ENCODE measurements at regions not wholly inside any gene's neighbourhood (a gene's known extent, or its start where the extent isn't known, plus 50 kb on each side); places are given as distances from the start of the nearest gene placed in this dataset.
A peak's percentile ranks its signal among the peaks of the same experiment; 100 is the strongest.

DNA sequence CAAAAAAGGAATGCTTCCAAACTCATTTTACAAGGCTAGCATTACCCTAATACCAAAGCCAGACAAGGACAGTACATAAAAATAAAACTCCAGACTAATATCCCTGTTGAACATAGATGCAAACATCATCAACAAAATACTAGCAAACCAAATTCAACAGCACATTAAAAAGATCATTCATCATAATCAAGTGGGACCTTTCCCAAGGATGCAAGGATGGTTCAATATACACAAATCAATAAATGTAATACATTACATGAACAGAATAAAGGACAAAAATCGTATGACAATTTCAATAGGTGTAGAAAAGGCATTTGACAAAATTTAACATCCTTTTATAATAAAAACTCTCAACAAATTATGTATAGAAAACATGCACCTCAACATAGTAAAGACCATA, 66.6 kb upstream of the CNR1 start:
- DNase-seq, result no peak
- Mint-ChIP-seq H3K27me3 (ENCODE audit: low read depth, poor library complexity) (peaks cover 5% of the 10 kb centered on the region), H3K4me1 (no peaks in the 10 kb centered on the region), H3K4me3 (no peak overlapping the region), H3K27ac (no peak overlapping the region), H3K36me3 (ENCODE audit: low read depth) (peaks cover 3% of the 10 kb centered on the region), H3K9me3 (peaks cover 41% of the 10 kb centered on the region)
- TF ChIP-seq, protein P1, sequence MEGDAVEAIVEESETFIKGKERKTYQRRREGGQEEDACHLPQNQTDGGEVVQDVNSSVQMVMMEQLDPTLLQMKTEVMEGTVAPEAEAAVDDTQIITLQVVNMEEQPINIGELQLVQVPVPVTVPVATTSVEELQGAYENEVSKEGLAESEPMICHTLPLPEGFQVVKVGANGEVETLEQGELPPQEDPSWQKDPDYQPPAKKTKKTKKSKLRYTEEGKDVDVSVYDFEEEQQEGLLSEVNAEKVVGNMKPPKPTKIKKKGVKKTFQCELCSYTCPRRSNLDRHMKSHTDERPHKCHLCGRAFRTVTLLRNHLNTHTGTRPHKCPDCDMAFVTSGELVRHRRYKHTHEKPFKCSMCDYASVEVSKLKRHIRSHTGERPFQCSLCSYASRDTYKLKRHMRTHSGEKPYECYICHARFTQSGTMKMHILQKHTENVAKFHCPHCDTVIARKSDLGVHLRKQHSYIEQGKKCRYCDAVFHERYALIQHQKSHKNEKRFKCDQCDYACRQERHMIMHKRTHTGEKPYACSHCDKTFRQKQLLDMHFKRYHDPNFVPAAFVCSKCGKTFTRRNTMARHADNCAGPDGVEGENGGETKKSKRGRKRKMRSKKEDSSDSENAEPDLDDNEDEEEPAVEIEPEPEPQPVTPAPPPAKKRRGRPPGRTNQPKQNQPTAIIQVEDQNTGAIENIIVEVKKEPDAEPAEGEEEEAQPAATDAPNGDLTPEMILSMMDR (IDR thresholded peaks at IDR 0.05), result no peak

DNA sequence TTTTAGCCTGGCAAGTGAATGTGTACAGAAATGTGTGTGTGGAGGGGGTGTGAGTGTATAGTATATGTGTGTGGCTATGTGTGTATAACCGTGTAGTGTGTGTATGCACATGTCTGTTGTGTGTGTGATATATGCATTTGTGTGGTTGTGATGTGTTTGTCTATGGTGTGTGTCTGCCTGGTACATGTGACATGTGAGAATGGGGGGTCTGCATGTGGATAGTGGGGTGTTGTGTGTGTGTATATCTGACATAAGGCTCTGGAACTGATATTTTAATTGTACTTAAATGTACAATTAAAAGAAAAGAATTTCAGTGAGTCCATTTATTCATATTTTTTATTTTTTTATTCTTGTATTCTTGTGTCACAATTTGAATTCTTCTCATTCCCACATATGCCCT, 57.2 kb upstream of the CNR1 start:
- H3K36me3 Mint-ChIP-seq (ENCODE audit: low read depth), result no peaks in the 10 kb centered on the region
- H3K9me3 Mint-ChIP-seq, result peaks cover under 1% of the 10 kb centered on the region
- TF ChIP-seq, protein P1 (IDR thresholded peaks at IDR 0.05), result no peak
- no peaks in the 10 kb centered on the region for H3K27me3 Mint-ChIP-seq (ENCODE audit: low read depth, poor library complexity)
- H3K4me3 Mint-ChIP-seq, result no peak overlapping the region
- no peaks in the 10 kb centered on the region for H3K4me1 Mint-ChIP-seq
- DNase-seq, result no peak
- no peak overlapping the region for H3K27ac Mint-ChIP-seq

DNA sequence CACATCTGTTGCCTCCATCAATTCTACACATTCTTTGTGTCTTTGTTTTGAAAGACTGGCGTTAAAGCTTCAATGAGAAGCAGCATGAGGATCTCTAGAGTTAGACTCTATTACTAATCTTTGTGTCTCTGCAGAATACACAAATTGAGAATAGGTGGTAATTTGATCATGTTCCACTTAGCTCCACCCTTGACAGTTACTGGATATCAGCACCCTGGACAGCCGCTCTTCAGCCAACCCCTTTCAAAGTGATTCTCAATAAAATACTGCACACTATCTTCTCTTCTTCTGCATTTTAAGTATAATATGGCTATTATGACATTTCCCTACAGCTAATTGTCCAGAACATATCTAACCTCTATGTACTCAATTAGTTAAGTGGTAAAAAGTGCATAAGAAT, 54.3 kb upstream of the CNR1 start:
- TF ChIP-seq, protein P1 (IDR thresholded peaks at IDR 0.05), result no peak
- H3K4me1 Mint-ChIP-seq, result no peaks in the 10 kb centered on the region
- no peak overlapping the region for H3K4me3 Mint-ChIP-seq
- H3K36me3 Mint-ChIP-seq (ENCODE audit: low read depth), result no peaks in the 10 kb centered on the region
- DNase-seq, result peak; percentile 59
- no peaks in the 10 kb centered on the region for H3K9me3 Mint-ChIP-seq
- H3K27me3 Mint-ChIP-seq (ENCODE audit: low read depth, poor library complexity), result no peaks in the 10 kb centered on the region
- no peak overlapping the region for H3K27ac Mint-ChIP-seq

DNA sequence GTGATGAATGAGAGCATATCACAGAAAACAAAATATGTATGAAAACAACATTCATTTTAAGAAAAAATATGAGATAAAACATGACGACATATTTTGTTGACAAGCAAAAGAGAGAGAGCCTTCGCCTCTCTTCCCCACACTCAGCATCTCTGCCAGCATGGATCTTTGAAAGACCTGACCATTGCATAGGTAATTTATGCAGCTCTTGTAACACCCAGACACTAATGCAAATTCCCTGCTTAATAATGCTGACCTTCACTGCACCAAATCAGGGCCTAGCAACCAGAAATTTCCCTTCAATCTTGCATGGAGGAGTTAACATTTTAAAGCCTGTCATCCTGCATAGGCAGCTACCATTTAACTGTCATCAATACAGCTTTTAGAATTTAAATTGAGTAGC, 50.0 kb upstream of the CNR1 start:
- Mint-ChIP-seq H3K27me3 (ENCODE audit: low read depth, poor library complexity) (peaks cover 4% of the 10 kb centered on the region), H3K4me3 (no peak overlapping the region), H3K27ac (no peak overlapping the region), H3K36me3 (ENCODE audit: low read depth) (no peaks in the 10 kb centered on the region), H3K4me1 (no peaks in the 10 kb centered on the region), H3K9me3 (no peaks in the 10 kb centered on the region)
- no peak for DNase-seq
- TF ChIP-seq, protein P1 (IDR thresholded peaks at IDR 0.05), result no peak
